HG02610 (cell line): ENCODE measurements at regions not wholly inside any gene's neighbourhood (a gene's known extent, or its start where the extent isn't known, plus 50 kb on each side); places are given as distances from the start of the nearest gene placed in this dataset.

Source experiments
- ATAC-seq: cut with Tn5 transposase; IDR thresholded peaks from one replicate; pipeline ENCODE4 v1.9.1; 2021; ENCODE audit warnings: mild to moderate bottlenecking, moderate library complexity; ENCODE audit not compliant: unreplicated experiment

DNA sequence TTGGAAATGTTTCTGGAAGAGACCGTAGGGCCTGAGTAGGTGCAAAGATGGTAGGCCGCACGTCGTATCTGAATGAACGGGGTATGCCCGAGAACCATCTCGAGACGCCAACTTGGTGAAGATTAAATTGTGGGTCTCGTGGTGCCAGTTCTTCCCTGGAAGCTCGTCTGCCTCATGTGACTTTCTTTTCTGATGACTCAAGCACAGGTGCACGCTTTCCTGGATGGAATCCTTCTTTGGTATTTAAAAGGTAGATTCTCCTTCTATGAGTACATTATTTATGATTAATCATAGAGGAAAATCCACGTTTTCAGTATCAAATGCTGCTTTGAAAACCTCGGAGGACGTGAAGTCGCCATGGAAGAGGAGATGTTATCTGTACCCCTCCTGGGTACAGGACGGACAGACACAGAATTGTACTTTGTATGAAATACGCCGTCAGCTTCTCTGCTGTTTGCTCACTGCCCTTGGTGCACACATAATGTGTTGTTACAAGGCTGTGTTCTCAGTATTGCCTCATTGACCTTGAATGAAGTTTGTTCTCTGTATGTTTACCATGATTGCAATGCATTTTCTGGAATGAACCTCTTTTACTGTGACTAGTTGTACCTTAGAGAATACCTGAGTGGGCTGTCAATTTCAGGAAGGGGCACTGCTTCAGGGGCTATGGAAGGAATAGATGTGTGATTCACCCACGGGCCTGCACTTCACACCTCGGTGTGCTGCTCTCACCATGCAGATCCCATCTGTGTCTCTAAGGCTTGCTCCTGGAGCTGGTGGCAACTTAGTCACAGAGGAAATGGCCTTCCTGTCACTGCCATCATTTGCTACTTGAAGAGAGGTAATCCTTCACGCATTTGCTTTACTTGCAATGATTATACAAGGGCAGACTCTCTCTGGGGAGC lies 137.3 kb upstream of the RTL1 start:
- no peak for ATAC-seq

DNA sequence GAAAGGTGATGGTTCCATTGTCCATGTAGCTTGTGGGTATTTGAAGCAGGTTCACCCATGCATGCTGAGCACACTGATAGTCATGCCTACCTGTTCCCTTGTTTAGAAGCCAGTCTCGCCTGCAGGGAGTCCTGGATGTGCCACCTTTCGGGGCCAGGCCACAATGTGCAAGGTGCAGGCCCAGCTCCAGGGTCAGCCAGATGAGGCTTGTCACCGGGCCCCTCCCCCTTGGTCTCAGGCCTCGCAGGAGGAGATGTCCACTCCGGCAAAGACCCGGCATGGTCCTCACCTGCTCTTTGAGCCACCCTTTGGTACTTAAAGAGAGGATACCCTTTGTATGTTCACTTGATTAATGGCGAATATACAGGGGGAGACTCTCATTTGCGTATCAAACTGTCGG lies 140.4 kb upstream of the RTL1 start:
- ATAC-seq = no peak

DNA sequence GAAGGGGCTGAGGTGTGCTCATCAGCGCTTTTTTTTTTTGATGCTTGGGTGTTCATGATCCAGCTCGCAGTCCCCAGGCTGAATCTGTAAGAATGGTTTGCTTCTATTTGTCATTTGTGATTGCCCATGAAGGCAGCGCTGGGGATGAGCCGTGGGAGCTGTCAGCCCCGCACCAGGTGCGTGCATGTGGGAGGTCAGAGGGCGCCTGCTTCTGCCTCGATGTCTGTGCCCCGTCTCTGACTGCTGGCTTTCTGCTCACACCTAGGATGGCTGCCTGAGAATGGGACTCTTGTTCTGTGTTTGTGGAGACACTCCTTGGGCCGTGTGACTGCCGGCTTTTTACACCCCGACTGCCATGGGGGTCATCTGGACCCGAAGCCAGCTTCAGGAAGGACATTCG lies 141.2 kb upstream of the RTL1 start:
- ATAC-seq = no peak

DNA sequence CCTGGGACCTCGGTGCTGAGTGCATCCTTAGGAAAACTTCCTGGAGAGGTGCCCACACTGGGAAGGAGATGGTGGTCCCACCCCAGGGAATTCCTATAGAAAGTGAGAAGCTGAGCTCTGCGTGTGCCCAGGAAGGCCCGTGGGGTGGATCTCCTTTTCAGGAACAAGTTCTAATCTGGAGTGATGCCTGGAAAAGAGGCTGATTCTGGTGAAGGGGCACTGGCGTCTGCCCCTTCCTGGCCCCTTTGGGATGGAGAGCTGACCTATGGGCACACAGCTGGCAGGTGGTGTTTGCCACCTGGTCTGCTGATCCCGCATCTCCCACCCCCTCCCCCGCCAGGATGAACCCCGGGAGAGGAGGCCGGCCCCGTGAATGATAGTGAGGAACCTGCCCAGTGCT lies 142.0 kb upstream of the RTL1 start:
- no peak for ATAC-seq

DNA sequence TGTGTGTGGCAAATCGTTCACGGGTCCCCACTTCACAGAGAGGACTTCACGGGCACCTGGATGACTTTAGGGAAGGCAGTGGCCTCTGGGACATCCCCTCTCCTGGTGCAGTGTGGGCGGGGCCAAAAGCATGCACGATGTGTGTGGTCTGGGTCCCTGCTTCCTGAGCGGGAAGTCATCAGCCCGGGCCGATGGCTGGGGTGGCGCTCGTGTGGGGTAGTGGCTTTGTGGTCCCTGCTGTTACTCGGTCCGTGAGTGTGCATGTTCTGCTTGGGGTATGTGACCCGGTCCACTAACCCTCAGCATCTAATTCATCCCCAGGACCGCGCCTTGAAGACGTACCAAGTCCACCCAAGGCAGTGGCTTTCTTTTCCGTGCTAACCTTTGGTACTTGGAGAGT lies 142.5 kb upstream of the RTL1 start:
- ATAC-seq = no peak

DNA sequence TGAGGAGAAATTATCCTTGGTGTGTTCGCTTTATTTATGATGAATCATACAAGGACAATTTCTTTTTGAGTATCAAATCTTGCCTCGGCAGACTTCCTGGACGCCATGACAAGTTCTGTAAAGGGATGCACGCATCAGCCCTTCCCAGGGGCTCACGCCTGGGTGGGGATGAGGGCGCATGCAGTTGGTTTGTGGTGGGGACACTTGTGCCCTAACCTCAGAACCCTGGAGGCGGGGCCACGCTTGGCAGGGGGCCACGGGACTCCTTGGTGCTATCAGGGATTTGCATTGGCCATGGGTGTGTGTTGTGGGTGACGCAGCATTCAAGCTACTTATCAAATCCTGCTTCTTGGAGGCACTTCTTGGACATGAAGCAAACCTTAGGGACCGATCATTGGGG lies 143.8 kb upstream of the RTL1 start:
- ATAC-seq = no peak

DNA sequence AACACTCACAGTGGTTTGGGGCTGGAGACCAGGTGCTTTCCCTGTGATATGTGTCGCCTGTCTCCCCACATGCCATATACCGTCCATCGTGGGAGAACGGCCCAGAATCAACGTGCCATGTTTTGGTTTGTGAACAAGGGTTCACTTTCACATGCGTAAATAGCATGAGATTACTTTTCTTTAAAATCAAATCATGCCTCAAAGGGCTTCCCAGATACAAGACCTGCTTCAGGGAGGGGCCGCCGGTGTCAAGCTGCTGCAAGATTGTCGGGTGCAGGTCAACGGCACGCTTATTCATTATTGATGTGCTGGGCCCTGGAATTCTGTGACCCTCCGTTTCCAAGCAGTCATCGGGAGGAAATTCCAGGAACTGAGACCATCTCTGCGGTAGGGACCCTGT lies 145.2 kb upstream of the RTL1 start:
- no peak for ATAC-seq

DNA sequence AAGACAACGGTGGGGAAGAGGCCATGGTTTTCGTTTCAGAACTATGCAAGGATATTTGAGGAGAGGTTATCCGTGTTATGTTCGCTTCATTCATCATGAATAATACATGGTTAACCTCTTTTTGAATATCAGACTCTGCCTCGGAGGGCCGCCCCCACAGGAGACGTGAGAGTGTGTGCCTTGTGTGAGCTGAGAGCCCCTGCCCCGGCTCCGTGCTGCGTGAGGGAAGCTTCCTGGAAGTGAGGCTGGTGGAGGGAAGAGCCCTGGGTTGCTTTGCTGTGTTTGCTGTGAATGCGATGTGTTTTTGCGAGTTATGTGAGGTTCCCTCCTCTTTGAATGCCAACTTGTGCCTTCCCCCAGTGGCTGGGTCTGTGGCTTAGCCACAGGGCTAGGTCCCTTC lies 146.0 kb upstream of the RTL1 start:
- no peak for ATAC-seq

DNA sequence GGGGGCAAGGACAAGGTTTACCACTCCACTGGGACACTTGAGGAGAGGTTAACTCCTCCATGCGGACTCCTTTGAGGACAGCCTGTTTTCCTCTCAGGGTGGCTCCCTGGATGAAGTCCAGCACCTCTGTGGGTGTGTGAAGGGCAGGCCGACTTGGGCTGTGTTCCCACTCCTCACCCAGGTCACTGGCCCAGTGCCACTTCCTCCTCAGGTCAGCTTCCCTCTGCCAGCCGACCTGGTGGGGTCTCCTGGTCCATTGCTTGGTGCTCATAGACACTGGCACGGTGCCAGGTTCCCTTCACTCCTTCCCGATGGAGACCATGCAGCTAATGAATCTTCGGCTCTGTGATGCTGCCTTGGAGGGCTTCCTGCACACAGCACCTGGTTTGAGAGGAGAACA lies 146.4 kb upstream of the RTL1 start:
- no peak for ATAC-seq

DNA sequence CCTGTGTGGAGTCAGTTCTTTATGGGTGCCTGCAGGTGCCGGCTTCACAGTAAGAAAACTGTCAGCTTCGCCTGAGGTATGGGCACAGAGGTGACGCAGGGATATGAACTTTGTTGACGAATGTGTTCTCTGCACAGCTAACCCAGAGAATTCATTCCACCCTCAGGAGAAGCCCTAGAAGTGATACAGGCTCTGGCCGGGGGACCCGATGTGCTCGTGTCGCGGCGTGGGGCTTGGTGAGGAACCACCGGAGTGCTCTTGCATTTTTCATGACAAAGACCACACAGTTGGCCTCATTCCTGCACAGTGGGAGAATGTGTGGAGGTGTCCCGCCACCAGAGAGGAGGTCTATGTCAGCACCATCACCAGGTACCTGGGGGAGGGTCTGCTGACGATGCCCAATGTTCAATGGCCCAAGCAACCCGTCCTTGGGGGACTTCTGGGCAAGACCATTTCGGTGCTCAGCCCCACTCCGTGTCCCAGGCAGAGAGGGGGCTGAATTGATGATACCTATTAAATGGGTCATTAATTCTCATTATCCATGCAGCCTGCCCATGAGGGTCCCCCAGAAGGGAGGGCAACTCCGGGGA lies 147.5 kb upstream of the RTL1 start:
- ATAC-seq = no peak

DNA sequence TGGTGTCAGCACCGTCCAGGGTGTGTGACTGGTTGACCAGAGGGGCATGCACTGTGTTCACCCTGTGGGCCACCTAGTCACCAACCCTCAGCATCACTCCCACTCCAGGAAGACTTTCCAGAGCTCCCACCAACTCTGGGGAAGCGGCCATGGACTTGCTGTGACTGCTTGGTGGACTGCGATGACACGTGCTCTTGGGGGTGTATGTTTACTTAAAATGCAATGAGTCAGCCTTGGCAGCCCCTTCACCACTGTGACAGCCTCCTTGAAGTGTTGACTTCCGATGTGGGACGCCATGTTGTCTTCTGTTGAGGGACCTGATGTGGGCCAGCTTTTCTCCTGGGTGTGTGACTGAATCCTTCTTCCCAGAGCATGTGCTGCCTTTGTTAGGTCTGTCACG lies 151.1 kb upstream of the RTL1 start:
- ATAC-seq = no peak

DNA sequence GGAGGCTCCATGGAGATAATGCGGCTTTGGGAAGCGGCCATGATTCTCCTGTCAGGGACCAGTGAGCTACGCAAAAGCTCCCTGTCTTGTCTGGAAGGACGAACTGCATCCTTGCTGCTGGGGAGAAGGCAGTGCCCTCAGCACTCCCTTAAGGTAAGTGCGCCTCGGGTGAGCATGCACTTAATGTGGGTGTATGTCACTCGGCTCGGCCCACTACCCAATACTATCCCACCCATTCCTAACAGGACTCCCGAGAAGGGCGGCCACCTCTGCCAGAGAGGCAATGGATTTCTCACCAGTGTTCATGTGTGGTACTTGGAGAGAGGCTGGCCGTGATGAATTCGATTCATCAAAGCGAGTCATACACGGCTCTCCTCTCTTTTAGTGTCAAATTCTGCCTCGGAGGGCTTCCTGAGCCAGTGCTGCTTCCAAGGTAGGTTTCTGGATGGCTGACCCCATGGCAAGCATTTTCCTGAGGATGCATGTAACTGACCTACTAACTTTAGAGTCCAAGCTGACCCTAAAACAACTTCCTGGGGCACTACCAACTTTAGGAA lies 151.7 kb upstream of the RTL1 start:
- no peak for ATAC-seq

DNA sequence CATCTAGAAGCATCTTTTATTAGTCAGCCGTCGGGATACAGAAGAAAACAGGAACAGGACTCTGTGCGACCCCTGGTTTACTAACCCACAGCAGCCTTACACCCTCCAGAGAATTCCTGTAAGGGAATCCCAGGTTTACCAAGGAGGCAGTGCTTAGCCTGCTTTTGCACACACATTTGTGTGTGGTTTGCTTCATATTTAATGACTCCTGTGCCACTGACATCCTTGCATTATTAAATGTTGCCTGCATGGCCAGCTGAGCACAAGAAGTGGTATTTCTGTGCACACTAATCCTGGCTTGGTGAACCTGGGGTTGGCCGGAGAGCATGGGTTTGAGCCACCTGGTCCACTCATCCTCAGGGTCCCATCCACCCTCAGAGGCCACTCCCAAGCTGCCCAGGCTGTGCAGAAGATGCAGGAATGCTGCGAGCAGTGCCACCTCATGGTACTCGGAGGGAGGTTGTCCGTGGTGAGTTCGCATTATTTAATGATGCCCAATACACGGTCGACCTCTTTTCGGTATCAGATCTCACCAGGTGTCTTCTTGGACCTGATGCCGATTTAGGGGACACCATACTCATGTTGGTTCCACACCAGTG lies 152.4 kb upstream of the RTL1 start:
- ATAC-seq = no peak

DNA sequence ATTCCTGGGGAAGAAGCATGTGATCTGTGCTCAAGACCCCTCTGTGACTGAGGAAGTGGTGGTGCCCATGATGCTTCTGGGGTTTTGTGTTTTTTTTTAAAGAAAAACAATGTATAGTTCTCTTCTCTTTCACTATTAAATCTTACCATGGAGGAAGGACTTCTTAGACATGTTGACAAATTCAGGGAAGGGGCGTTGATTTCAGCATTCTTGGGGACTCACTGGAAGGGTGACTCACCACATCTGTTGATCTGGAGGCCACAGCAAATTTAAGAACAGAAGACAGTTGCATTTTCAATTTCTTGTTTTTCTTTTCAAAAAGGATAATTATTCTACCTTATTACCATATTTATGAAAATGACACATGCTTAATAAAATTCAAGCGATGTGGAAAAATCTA lies 152.9 kb upstream of the RTL1 start:
- no peak for ATAC-seq

DNA sequence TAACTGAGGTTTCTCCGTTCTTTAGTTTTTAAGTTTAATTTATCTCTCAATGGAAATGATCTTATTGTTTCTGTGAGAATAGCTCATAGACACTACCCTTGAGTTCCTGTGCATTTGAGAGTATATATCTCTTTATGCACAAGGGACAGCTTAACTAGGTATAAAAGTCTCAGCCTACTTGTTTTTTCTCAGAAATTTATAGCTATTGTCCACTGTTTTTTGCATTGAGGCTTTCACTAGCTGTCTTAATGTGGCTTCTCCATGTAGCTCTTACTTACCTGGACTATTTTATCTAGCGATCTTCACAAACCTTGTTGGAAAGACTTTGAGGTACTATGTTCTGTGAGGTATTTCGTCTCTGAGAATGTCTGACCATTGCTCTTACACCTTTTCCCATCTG lies 153.9 kb upstream of the RTL1 start:
- ATAC-seq = no peak

DNA sequence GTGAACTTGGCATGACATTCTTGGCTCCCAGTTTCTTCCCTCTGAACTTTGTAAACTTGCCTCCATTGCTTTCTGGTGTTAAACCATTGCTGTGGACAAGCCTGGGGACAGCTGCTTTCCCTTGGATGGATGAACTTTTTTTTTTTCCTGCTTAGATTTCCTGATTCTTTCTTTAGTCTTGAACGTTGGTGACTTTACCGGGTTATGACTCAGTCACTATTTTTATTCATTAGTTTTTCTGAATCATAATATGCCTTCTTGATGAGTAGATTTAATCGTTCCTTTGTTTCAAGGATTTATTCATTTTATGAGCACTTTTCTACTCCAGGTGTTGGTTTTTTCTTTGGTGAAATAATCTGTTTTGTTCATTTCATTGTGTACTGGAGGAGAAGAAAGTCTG lies 155.0 kb upstream of the RTL1 start:
- no peak for ATAC-seq

DNA sequence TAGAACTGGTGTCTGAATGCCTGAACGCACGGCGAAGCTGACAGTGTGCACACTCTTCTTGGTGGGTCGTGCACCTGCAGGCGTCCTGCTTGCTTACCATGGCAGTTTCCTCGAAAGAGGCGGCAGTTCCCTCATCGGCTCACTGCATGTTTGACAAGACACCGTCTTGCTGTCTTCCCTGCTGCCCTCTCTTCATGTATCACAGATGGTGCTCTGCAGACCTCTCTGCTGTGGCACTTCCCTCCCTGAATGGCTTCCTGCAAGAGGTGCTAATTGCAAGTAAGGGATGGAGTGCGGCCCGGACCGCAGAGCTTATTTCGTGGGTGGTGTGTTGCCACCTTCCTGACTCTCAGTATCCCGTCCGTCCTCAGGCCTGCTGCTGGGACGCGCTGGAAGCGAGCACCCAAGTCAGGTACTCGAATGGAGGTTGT lies 156.7 kb upstream of the RTL1 start:
- ATAC-seq = no peak

DNA sequence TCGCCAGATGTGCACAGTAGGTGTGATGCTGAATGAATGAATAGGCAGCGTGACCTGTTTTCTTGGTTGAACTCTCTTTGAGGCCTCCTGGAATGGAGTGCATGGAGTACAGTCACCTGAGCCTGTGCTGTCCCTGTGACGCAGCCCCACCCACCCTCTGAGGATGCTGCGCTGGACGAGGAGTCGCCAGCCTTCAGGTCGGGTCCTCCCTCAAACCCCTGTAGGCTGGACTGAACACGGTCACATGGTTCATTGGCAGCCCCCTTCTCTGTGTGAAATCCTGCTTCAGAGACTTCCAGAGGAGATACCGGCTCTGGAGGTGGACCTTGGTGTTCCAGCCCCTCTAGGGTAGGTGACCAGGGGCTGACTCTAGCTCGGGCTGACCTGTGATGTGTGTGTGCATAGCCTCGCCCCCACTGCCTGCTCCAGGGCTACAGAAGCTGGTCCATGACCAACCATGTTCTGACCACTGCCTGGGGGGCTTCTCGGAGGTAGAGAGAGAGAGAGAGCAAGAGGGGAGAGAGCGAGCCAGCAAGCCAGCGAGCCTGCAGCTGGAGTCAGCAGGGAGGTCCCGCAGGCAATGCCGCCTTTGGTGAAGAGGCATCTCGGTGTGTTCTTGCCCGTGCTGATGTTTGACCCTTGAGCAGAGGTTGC lies 158.0 kb upstream of the RTL1 start:
- no peak for ATAC-seq

DNA sequence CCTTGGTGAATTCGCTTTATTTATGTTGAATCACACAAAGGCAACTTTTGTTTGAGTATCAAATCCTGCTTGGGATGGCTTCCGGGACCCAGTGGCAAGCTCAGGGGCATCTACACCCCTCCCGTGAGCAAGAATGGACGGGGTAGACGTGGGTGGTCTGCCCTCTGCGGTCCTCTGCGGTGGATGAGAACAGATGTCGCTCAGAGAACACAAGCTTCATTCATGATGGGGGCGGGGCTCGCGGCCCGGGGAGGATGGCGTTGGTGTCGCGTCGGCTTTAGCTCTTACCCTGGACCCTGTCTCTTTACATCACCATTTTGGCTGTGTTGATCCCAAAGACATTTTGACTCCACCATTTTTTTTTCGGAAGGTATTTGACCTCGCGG lies 158.5 kb upstream of the RTL1 start:
- no peak for ATAC-seq

DNA sequence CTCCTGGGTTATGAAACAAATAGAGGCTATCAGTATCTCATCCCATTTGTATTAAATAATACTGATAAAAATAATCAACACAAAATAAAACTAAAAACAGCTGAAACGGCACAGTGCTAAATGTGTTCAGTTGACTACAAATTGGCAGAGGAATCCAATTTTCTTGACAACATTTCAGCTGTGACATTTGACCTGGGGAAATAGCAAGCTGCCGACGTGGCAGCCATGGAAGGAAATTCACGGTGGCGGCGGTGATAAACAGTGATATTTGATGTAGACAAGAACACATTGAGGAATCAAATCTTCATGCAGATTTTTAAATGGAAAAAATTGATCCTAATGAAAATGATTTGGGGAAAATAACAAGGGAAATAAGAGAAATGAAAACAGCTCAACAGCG lies 159.1 kb upstream of the RTL1 start:
- no peak for ATAC-seq

DNA sequence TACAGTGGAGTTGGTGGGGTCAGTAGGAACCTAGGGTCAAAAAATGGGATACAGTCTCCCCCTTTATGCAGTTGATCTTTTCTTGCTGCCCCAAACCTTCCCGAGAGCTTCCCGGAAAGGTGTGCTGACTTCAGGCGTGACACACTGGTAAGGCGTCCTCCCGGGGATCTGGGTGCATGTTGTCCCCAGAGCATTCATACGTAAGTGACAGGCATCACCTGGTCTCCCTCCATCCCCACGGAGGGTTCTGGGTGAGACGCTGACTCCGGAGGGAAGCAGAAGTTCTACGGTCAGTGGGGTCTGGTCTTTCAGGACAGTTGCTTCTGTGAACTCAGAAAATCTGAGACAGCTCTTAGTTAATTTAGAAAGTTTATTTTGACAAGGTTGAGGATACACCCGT lies 159.6 kb upstream of the RTL1 start:
- ATAC-seq = no peak
